ENCODE measurements at regions not wholly inside any gene's neighbourhood (a gene's known extent, or its start where the extent isn't known, plus 50 kb on each side); places are given as distances from the start of the nearest gene placed in this dataset.
"Not testable (repeated sequence)": the region's sequence is repeated elsewhere in the genome, so short reads cannot be mapped to it uniquely, and the experiment has no call there.

- DNase-seq (ENCODE audit: low spot score), result no peak
Measured at GRCh38 chr9:15372455-15372854, 50.2 kb upstream of the SNAPC3 start.

- no peak for DNase-seq (ENCODE audit: low spot score)
Measured at GRCh38 chr9:15371448-15371845, 51.2 kb upstream of the SNAPC3 start.

- DNase-seq (ENCODE audit: low spot score), result no peak
Measured at GRCh38 chr9:15370466-15371447, 51.9 kb upstream of the SNAPC3 start.

GRCh38 chr9:15369871-15370270 is 52.8 kb upstream of the SNAPC3 start:
- no peak for DNase-seq (ENCODE audit: low spot score)

- DNase-seq (ENCODE audit: low spot score), result no peak
Measured at GRCh38 chr9:15369238-15369637, 53.4 kb upstream of the SNAPC3 start.

GRCh38 chr9:15364975-15365553 is 57.6 kb upstream of the SNAPC3 start:
- not testable (repeated sequence) for DNase-seq (ENCODE audit: low spot score)

GRCh38 chr9:15361737-15362136 is 54.7 kb upstream of the TTC39B start:
- DNase-seq (ENCODE audit: low spot score), result no peak

- DNase-seq (ENCODE audit: low spot score), result peak; percentile 43
Measured at GRCh38 chr9:15357050-15357653, 50.1 kb upstream of the TTC39B start.

All from CD4-positive, alpha-beta T cell treated with Interleukin-2 at 100 ng/mL for 4 hours (primary cell).